ELR (cell line): ENCODE measurements at regions not wholly inside any gene's neighbourhood (a gene's known extent, or its start where the extent isn't known, plus 50 kb on each side); places are given as distances from the start of the nearest gene placed in this dataset.

Source experiments
- DNase-seq: peaks from one replicate; pipeline ENCODE4 v3.0.0-alpha.2; 2015; ENCODE audit warnings: low read depth

GRCh38 chr2:128776461-128777195, 458.0 kb upstream of the HS6ST1 start:
- no peak for DNase-seq

GRCh38 chr2:128777196-128778035, 458.7 kb upstream of the HS6ST1 start:
- no peak for DNase-seq

GRCh38 chr2:128778843-128779242, 460.2 kb upstream of the HS6ST1 start:
- DNase-seq = no peak

GRCh38 chr2:128779301-128780095, 460.8 kb upstream of the HS6ST1 start:
- no peak for DNase-seq

GRCh38 chr2:128780434-128781080, 461.9 kb upstream of the HS6ST1 start:
- no peak for DNase-seq

GRCh38 chr2:128781166-128781565, 462.5 kb upstream of the HS6ST1 start:
- no peak for DNase-seq

- no peak for DNase-seq
Measured at GRCh38 chr2:128781585-128782385, 463.1 kb upstream of the HS6ST1 start.

GRCh38 chr2:128782411-128783192, 463.9 kb upstream of the HS6ST1 start:
- DNase-seq = no peak

GRCh38 chr2:128783193-128783671, 464.6 kb upstream of the HS6ST1 start:
- DNase-seq = no peak

GRCh38 chr2:128783896-128784295, 465.2 kb upstream of the HS6ST1 start:
- DNase-seq = no peak

- no peak for DNase-seq
Measured at GRCh38 chr2:128784626-128785306, 466.1 kb upstream of the HS6ST1 start.

- no peak for DNase-seq
Measured at GRCh38 chr2:128786316-128786715, 467.6 kb upstream of the HS6ST1 start.

- no peak for DNase-seq
Measured at GRCh38 chr2:128786741-128787478, 468.2 kb upstream of the HS6ST1 start.

- no peak for DNase-seq
Measured at GRCh38 chr2:128787616-128788015, 468.9 kb upstream of the HS6ST1 start.

- no peak for DNase-seq
Measured at GRCh38 chr2:128788636-128789220, 470.1 kb upstream of the HS6ST1 start.

GRCh38 chr2:128789221-128789620, 470.6 kb upstream of the HS6ST1 start:
- DNase-seq = no peak

GRCh38 chr2:128789776-128790455, 471.2 kb upstream of the HS6ST1 start:
- no peak for DNase-seq

- no peak for DNase-seq
Measured at GRCh38 chr2:128790541-128791001, 471.9 kb upstream of the HS6ST1 start.
